ENCODE measurements at regions not wholly inside any gene's neighbourhood (a gene's known extent, or its start where the extent isn't known, plus 50 kb on each side); places are given as distances from the start of the nearest gene placed in this dataset.

DNA sequence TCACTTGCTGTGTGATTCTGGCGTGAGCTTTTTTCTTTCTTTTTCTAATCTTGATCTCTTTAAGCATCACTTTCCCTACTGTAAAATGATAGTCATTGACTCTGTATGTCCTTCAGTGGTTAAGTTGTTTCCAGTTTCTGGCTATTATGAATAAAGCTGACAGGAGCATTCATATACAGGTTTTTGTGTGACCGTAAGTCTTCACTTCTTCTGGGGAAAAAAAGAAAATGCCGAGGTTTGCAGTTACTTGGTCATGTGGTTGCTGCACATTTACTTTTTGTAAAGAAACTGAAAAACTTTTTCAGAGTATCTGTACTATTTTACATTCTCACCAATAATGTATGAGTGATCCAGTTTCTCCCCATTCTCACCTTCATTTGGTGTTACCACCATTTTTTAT, 247.4 kb upstream of the RBMS3 start:
- TF ChIP-seq, protein P1, sequence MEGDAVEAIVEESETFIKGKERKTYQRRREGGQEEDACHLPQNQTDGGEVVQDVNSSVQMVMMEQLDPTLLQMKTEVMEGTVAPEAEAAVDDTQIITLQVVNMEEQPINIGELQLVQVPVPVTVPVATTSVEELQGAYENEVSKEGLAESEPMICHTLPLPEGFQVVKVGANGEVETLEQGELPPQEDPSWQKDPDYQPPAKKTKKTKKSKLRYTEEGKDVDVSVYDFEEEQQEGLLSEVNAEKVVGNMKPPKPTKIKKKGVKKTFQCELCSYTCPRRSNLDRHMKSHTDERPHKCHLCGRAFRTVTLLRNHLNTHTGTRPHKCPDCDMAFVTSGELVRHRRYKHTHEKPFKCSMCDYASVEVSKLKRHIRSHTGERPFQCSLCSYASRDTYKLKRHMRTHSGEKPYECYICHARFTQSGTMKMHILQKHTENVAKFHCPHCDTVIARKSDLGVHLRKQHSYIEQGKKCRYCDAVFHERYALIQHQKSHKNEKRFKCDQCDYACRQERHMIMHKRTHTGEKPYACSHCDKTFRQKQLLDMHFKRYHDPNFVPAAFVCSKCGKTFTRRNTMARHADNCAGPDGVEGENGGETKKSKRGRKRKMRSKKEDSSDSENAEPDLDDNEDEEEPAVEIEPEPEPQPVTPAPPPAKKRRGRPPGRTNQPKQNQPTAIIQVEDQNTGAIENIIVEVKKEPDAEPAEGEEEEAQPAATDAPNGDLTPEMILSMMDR (conservative IDR thresholded peaks at IDR 0.05; ENCODE audit: low read depth, low read length), result no peak
- no peak for TF ChIP-seq EZH2 (IDR thresholded peaks at IDR 0.05; ENCODE audit: low read length, unreplicated experiment)
